Activated CD4-positive, alpha-beta T cell treated with anti-CD3 and anti-CD28 coated beads for 48 hours (primary cell): ENCODE measurements at regions not wholly inside any gene's neighbourhood (a gene's known extent, or its start where the extent isn't known, plus 50 kb on each side); places are given as distances from the start of the nearest gene placed in this dataset.
"Not testable (repeated sequence)": the region's sequence is repeated elsewhere in the genome, so short reads cannot be mapped to it uniquely, and the experiment has no call there.

Experiments
- DNase-seq: peaks from one replicate; pipeline ENCODE4 v3.0.0-alpha.2; 2020

DNA sequence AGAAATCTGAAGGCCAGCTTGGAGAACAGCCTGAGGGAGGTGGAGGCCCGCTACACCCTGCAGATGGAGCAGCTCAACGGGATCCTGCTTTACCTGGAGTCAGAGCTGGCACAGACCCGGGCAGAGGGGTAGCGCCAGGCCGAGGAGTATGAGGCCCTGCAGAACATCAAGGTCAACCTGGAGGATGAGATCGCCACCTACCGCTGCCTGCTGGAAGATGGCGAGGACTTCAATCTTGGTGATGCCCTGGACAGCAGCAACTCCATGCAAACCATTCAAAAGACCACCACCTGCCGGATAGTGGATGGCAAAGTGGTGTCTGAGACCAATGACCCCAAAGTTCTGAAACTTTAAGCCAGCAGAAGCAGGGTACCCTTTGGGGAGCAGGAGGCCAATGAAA lies 318.4 kb downstream of the ZFHX3 start:
- DNase-seq, result not testable (repeated sequence)

DNA sequence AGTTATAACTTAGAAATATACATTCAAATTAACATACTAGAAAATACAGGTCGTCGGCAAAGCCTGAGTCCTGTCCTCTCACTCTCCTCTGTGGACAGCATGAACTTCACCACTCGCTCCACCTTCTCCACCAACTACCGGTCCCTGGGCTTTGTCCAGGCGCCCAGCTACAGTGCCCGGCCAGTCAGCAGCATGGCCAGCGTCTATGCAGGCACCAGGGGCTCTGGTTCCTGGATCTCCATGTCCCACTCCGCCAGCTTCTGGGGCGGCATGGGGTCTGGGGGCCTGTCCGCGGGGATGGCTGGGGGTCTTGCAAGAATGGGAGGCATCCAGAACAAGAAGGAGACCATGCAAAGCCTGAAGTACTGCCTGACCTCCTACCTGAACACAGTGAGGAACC lies 319.4 kb downstream of the ZFHX3 start:
- no peak for DNase-seq

DNA sequence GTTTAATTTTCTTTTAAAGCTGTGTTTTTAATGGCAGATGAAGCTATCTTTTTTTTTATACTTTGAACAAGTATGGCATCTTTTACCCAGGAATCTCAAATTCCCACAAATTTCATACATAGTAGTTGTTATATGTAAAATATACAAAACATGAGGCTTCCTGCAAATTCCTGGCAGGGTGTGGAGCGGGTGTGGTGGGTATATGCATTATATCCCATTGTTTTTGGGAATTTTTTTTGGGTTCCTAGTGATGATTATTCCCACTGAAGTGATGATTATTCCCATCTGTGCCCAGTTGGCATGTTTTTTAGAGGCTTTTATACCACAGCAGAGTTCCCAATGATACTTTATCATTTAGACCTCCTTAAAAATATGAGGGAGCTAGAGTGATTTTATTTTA lies 320.4 kb downstream of the ZFHX3 start:
- no peak for DNase-seq

- no peak for DNase-seq
Observed at GRCh38 chr16:72725643-72726042, 322.3 kb downstream of the ZFHX3 start.

GRCh38 chr16:72723781-72724180 lies 324.1 kb downstream of the ZFHX3 start:
- no peak for DNase-seq

- DNase-seq, result no peak
Observed at GRCh38 chr16:72722552-72722951, 325.4 kb downstream of the ZFHX3 start.

DNA sequence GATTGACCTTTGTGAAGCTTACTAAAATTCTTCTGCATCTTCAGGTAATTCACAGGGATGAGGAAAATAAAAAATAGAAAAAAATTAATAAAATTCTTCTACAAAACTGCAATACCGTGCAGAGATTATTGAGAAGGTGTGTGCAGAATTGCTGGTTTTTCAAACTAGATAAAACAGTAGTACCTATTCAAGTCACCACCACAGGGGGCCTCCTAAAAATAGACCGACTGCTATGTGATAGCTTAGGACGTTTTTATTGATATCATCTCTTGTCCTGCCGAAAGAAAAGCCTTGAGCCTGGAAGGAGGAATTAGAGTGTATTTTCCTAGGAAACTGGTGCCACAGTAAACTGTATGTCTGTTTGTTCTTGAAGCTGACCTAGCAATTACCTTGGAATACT lies 325.9 kb downstream of the ZFHX3 start:
- DNase-seq, result no peak

DNA sequence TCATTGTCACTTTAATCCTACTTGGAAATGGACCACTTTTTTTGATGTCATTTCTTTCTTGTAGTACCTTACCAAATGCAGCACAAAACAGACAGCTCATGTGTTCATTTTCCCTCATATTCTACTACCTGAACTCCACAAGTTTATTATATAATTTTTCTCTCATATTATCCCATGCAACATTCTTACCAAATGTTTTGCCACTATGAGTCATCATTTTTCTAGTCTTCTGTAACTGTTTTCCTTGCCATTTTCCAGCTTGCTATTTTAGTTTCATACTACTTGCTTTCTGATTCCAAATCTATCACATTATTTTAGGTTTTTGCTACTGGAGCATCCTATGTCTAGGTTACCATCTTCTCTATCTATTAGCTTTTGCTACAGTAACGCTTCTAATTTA lies 332.7 kb downstream of the ZFHX3 start:
- no peak for DNase-seq

DNA sequence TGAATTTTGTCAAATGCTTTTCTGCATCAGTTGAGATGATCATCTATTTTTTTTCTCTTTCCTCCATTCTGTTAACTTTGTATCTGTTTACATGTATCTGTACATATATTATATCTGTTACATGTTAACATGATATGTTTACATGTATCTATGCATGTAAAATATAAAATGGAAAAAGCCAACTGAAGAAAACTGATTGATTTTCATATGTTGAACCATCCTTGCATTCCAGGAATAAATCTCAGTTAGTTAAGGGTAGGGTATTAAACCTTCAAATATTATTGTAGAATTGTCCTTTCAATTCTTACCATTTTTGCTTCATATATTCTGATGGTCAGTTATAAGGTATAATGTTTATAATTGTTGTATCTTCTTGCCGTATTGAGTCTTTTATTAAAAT lies 336.1 kb downstream of the ZFHX3 start:
- no peak for DNase-seq

- no peak for DNase-seq
Observed at GRCh38 chr16:72705801-72706200, 342.1 kb downstream of the ZFHX3 start.

DNA sequence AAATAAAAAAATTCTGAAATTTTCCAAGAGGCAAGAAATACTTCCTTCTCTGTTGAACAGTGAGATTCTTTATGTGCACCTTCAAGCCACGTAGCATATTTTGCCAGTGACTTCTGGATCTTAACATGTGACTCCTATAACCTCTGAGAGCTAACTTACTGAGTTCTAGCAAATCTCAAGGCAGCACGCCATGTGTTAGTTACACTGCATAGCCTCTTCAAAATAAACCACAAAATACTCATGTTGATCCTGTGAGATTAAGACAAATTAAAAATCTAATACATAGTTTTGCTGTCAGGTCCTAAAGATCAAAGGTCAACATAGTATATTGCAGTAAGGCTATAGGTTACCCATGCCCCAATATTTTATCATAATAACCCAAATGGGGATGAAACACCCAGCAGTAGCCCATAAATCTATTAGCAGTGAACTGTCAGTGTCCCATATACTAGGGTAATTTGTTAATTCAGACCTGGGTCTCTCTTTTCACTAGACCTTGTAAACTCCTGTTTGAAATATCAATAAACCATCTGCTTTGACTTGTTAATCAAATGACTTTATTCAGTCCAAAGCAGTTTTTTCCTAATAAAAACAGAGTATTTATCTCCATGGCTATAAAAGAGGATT lies 343.1 kb downstream of the ZFHX3 start:
- DNase-seq, result no peak

DNA sequence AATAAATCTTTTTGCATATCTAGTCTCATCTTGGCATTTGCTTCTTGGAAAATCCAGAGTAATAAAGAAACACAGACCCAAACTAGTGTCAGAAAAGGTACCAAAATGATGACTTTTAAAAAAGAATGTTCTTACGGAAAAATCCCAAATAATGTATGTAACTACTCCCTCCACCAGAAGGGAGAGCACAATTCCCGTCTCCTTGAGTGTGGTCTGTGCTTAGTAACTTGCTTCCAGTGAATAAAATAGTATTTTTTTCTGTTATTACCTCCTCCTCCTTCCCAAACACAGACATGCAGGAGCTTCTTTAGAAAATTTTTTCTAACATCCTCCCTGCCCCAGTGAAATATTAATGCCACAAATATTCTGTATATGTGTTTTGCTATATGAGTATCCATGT lies 358.1 kb downstream of the ZFHX3 start:
- DNase-seq, result no peak

DNA sequence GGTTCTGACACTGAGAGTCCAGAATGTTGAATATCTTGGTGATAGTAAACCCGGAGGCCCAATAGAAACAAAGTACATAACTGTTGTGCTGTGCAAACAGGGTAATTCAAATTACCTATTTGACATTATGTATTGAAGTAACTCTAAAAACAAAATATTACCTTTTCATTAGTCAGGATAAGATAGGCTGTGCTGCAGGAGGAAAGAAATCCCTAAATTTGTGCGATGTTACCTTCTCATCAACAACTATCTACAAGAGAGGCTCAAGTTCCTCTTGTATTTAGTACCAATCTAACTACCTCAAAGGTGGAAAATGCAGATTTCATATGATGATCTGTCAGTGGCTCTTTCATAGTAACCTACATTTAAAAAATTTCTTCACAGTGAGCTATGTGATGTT lies 367.2 kb downstream of the ZFHX3 start:
- no peak for DNase-seq

- DNase-seq, result no peak
Observed at GRCh38 chr16:72679856-72680255, 368.1 kb downstream of the ZFHX3 start.

DNA sequence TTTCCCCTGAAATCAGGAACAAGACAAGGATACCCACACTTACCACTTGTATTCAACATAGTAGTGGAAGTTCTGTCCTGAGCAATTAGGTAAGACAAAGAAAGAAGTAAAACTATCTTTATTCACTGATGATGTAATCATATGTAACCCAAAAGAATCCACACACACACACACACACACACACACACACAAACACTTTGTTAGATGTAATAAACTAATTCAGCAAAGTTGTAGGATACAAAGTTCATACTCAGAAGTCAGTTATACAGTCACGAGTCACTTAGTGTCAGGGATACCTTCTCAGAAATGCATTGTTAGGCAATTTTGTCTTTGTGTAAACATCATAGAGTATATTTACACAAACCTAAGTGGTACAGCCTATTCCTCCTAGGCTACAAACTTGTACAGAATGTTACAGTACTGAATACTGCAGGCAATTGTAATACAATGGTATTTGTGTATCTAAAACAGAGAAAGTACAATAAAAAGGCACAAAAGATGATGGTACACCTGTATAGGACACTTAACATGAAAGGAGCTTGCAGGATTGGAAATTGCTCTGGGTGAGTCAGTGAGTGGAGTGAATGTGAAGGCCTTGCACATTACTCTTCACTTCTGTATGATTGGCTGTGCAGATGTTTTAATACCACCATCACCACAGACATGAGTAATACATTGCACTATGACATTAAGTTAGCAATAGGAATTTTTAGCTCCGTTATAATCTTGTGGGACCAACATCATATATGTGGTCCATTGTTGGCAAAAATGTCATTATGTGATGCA lies 370.1 kb downstream of the ZFHX3 start:
- no peak for DNase-seq

DNA sequence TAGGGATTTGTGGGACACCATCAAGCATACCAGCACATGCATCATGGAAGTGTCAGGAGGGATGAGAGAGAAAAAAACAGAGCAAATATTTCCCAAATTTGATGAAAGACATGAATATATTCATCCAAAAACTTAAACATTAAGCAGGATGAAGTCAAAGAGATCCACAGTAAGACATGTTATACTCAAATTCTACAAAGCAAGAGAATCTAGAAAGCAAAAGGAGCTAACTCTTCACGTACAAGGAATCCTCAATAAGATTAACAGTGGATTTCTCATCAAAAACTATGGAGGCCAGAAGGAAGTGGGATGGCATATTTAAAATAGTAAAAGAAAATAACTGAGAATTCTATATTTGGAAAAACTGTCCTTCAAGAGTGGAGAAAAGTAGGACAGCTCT lies 374.8 kb downstream of the ZFHX3 start:
- no peak for DNase-seq

GRCh38 chr16:72666267-72666666 lies 381.7 kb downstream of the ZFHX3 start:
- no peak for DNase-seq

DNA sequence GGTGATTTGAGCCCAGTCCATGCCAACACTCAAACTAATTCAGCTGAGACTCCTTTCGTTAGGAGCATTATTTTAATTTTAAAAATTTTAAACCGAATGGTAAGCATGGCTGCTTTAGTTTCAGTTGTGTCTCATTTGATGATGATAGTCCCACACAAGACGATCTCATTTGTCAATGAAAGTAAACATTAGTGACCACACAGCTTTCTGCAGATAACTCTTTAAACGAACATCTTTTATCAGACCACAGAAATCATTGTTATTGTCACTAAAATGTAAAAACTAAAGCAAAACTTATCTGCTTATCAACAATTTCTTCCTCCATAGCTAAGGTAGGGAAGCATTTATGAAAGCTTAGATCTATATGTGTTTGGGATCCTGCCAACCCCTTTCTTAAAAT lies 382.2 kb downstream of the ZFHX3 start:
- DNase-seq, result no peak

DNA sequence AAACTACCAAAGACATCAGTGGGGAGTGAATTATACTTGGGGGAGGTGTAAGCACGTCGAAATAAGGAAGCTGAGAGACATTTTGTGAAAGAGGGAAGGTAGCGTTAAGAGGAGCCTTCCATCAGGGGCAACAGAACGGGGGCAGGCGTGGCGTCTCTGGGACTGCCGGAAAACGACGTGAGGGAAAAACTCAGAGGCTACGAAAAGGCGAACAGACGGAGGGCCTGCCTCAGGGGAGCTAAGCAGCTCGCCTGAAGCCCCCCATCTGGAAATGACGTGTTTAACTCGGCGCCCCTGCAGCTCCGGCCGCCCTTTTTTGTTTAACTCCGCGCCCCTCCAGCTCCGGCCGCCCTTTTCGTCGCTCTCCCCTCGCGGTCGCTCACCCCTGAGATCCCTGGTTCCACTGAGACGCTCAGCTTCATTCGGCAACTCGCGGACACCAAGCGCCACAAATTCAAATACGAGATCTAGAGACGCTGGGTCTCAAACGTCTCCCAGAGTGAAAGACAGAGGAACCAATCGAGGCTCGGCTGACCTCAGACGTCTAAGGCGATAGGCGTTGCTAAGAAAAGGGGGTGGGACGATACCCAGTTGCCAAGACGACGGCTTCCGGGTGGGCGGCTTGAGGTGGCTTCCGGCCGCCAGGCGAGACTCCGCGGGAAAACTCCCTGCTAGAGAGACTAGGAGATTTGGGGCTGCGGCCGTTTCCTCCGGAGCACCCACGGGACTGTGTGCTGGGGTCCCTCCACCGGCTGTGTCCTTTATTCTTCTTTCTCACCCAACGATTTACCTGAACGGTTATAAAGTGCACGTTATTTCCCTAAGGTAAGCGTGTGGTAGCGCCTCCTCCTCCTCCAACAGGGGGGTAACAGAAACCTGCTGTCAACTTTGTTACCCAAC lies 383.2 kb downstream of the ZFHX3 start:
- DNase-seq, result peak; percentile 96

DNA sequence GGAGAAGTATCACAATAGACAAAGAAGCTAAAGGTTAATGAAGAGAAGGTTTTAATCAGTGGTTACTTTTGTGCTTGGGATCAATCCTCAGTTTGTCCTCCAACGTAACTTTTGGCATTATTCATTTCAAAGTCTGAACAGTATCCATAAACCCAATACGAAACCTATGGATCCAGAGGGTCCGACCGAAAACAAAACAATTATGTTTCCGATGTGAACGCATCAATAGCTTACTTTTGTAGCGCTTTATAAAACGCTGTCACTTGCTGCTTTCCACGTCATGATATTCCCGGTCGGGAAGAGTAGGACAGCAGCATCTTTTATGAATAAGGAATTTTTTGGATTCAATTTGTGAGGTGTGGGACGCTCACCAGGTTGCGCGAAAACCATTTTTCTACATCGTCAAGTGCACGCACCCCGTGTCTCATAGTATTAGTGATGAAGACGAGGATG lies 383.8 kb downstream of the ZFHX3 start:
- no peak for DNase-seq

DNA sequence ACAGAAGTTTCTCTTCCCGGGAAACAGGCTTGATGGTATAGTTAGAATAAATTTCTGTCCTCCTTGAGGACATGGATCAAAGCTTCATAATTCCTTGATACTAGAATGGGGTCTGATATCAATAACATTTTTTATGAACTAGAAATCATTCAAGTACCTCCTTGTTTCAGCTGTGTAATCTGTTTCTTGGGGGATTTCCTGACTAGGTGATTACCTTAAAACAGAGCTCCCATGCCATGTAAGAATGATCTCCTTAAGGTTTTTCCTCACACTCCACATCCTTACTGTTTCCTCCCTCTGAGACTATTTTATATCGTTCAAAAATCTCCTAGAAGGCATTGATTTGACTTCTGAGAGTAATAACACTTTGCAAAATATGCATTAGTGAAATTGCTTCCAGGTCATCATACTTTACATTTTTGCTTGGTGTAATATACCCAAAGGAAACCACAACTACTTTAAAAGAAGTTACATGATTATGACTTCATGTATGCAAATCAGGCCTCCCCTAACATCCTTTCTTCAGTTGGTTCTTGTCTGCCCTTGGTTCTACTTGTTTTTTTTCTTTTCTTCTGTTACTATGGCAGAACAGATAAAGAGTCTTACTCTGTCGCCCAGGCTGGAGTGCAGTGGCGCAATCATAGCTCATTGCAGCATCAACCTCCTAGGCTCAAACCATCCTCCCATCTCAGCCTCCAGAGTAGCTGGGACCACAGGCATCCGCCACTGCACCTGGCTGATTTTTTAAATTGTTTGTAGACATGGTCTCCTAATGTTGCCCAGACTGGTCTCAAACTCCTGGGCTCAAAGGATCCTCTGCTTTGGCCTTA lies 388.8 kb downstream of the ZFHX3 start:
- no peak for DNase-seq

DNA sequence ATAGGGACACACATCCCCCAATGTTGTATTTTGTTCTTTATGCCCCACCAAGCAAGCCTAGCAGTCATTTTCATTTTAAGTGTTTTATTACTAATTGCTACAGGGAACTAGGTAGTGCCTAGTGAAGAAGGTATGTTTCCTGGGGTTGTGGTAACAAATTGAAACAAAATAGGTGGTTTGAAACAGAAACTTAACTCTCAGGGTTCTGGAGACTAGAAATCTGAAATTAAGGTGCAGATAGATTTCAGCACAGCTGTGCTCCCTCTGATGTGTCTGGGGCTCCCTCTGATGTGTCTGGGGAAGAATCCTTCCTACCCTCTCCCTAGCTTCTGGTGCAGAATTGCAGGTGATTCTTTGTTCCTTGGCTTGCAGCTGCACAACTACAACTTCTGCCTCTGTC lies 390.1 kb downstream of the ZFHX3 start:
- DNase-seq, result no peak

- DNase-seq, result no peak
Observed at GRCh38 chr16:72657164-72657563, 390.8 kb downstream of the ZFHX3 start.
